Heart left ventricle (tissue), 13 donors: ENCODE measurements at regions not wholly inside any gene's neighbourhood (a gene's known extent, or its start where the extent isn't known, plus 50 kb on each side); places are given as distances from the start of the nearest gene placed in this dataset.

ENCODE experiments used
- CTCF ChIP-seq, 12 donors: fragments of 200-600 bp; sonication (generic) in 4 of 12; IDR thresholded peaks; one replicate each; pipeline versions ENCODE4 v1.5.0 to v1.8.0; 2018 to 2022; ENCODE audit warnings: antibody characterized with exemption in 12 of 12, mild to moderate bottlenecking in 5 of 12
- POLR2A ChIP-seq, 2 donors: fragments of 450-650 bp; IDR thresholded peaks; one replicate each; pipeline ENCODE4 v1.6.1; 2017; ENCODE audit warnings: antibody characterized with exemption in 2 of 2, mild to moderate bottlenecking in 2 of 2, moderate library complexity in 2 of 2
- donor health status: ischemic (EF 13 %, LVEDD 7.1; RV severe dilation, severe dysfunction).
- donor health status: DM: no; HTN: yes; CAD: no.
- donor health status: DM: no; HTN: no; CAD: no.
- donor health status: ischemic (EF 25% LVEDD 6.9; RV normal size, moderate dysfunction).
- donor health status: ischemic (EF 25% LVEDD 5.7; RV mildly dilated, moderate dysfunction).
- donor health status: ischemic (EF 35%, LVEDD 5.7; RV mildly dilated, moderate dysfunction).
- donor health status: nonischemic (EF 11% LVEDD 7.7; RV severe dilation, severe dysfunction).
- donor health status: DM: yes; HTN: yes; CAD: no.
- donor health status: PGD.
- donor health status: ischemic (EF 29% LVEDD 5.4; RV normal size, mild dysfunction).
- donor health status: nonischemic (EF 23%, LVEDD 6.1; RV moderate dilation, normal function).

- TF ChIP-seq CTCF (IDR thresholded peaks at IDR 0.05), result no peak
- no peak for TF ChIP-seq POLR2A (IDR thresholded peaks at IDR 0.05)
Measured at GRCh38 chr9:84586662-84587061, 82.9 kb upstream of the NTRK2 start.
